Naive B cell (primary cell): ENCODE measurements at regions not wholly inside any gene's neighbourhood (a gene's known extent, or its start where the extent isn't known, plus 50 kb on each side); places are given as distances from the start of the nearest gene placed in this dataset.
"Not testable (repeated sequence)": the region's sequence is repeated elsewhere in the genome, so short reads cannot be mapped to it uniquely, and the experiment has no call there.

Source experiments
- ATAC-seq, 2 donors: fragments of 150-1000 bp; cut with Tn5 transposase; 2 replicates each; pipeline ENCODE4 v1.10.0; 2021; ENCODE audit warnings: low read depth in 2 of 2, mild to moderate bottlenecking in 2 of 2, moderate library complexity in 2 of 2
- DNase-seq: peaks from one replicate; pipeline ENCODE4 v3.0.0; 2022
- H3K27ac Mint-ChIP-seq, 6 donors: one replicate each; pipeline ENCODE4 v1.8.0; 2020 to 2022; ENCODE audit warnings: mild to moderate bottlenecking in 6 of 6, mixed read lengths in 6 of 6, moderate library complexity in 5 of 6, inconsistent platforms in 2 of 6
- H3K27me3 Mint-ChIP-seq, 3 donors: one replicate each; pipeline ENCODE4 v1.8.0; 2021 to 2022; ENCODE audit warnings: mixed read lengths in 3 of 3, mild to moderate bottlenecking in 1 of 3
- H3K36me3 Mint-ChIP-seq, 2 donors: one replicate each; pipeline ENCODE4 v1.8.0; 2020 to 2022; ENCODE audit warnings: mixed read lengths in 2 of 2, inconsistent platforms in 1 of 2, mild to moderate bottlenecking in 1 of 2
- H3K4me1 Mint-ChIP-seq, 3 donors: one replicate each; pipeline ENCODE4 v1.8.0; 2020 to 2022; ENCODE audit warnings: mixed read lengths in 3 of 3, inconsistent platforms in 1 of 3, mild to moderate bottlenecking in 1 of 3, moderate library complexity in 1 of 3
- H3K4me3 Mint-ChIP-seq, 8 donors: one replicate each; pipeline ENCODE4 v1.8.0; 2020 to 2022; ENCODE audit warnings: mild to moderate bottlenecking in 8 of 8, mixed read lengths in 8 of 8, moderate library complexity in 8 of 8, inconsistent platforms in 2 of 8
- H3K9me3 Mint-ChIP-seq, 7 donors: one replicate each; pipeline ENCODE4 v1.8.0; 2020 to 2022; ENCODE audit warnings: mixed read lengths in 7 of 7, mild to moderate bottlenecking in 5 of 7, inconsistent platforms in 2 of 7, moderate library complexity in 1 of 7

DNA sequence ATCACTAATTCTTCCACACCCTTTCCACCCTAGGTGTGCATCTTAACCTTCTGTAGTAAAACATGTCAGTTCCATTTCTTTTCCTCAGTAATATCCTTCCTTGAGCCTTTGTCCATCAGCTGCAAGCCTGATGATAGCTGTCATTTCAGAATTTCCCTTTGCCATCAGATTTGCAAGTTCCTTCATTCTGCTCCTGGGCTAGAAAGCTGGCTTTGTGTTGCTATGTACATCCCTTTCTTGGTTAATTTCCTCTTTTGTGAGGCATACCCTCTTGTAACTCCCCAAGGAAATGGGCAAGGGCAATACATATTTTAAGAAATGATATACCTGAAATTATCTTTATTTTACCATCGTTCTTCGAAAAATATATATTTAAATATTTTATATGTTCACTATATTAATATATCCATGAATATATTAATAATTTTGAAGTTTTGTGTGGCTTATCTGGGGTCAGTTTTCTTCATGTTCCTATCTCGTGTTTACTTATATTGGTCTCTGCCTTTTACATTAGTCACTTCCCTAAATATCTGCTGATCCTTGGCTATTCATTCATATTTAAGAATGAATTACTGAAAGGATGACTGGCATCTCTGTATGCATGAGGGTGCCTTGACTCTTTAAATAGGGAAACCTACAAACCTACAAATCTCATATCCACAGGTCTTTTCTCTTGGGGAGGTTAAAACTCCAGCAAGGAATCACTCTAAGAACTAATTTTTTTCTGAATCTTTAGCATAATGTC is 143.8 kb downstream of the ZNF22 start:
- Mint-ChIP-seq H3K9me3 (no peaks in the 10 kb centered on the region), H3K36me3 (no peaks in the 10 kb centered on the region), H3K27ac (no peak overlapping the region), H3K4me1 (no peaks in the 10 kb centered on the region), H3K4me3 (no peak overlapping the region), H3K27me3 (peaks cover 12 to 18% (median 13%) of the 10 kb centered on the region in 3 donors)
- ATAC-seq (no peak), DNase-seq (no peak)

DNA sequence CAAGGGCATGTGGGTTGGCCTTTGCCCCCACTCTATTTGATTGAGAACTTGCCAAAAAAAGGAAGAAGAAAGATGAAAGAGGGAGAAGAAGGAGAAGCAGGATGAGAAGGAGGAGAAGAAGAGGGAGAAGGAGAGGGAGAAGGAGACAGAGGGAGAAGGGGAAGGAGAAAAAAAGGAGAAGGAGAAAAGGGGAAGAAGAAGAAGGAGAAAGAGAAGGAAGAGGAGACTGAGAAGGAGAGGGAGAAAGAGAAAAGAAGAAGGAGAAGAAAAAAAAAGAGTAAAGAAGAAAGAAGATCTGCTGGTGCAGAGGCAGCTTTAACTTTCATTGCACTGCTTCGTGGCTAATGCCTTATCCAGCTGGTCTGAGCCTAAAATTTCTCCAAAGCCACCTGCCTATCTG is 144.4 kb downstream of the ZNF22 start:
- not testable (repeated sequence) for H3K4me1 Mint-ChIP-seq, ATAC-seq, DNase-seq, H3K4me3 Mint-ChIP-seq, H3K27ac Mint-ChIP-seq, H3K36me3 Mint-ChIP-seq, H3K9me3 Mint-ChIP-seq
- peaks cover 12 to 18% (median 13%) of the 10 kb centered on the region in 3 donors for H3K27me3 Mint-ChIP-seq

DNA sequence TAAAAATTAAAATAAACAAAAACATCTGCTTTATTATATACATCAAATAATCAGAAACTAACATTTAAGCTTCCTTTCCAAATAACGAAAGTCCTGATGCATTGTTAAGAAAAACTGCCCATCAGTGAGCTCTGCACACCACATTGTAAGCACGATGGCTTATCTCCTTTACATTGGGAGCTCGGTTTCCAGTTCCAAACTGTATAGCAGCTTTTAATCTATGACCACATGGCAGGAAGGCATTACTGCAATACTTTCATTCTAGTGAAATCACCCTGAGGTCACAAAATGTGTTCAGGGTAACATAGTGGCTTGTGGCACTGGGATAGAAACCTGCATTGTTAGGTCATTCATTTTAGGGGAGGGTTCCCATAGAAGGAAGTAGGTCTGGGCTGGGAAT is 146.3 kb downstream of the ZNF22 start:
- Mint-ChIP-seq H3K4me1 (no peaks in the 10 kb centered on the region), H3K4me3 (no peak overlapping the region), H3K9me3 (no peaks in the 10 kb centered on the region), H3K27ac (no peak overlapping the region), H3K36me3 (no peaks in the 10 kb centered on the region), H3K27me3 (peaks cover 12 to 18% (median 13%) of the 10 kb centered on the region in 3 donors)
- no peak for ATAC-seq
- no peak for DNase-seq

DNA sequence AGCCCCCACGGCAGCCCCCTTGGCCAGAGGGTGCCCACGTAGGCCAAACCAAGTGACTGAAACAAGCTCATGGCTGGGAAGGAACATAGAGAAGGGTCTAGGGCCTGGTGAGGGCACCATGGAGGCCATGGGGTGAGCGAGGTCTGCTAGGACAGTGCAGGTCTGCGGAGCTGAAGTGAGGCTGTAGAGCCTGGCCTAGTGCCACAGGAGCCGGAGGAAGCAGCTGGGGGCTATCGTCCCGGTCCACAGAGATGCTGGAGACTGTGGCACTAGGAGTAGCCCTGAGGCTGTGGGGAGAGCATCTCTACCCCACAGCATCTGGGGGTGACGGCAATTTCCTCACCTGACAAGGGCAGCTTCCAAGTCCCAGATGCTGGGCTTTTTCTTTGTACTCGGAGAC is 150.3 kb downstream of the ZNF22 start:
- Mint-ChIP-seq H3K9me3 (no peaks in the 10 kb centered on the region), H3K27me3 (peaks cover 6 to 10% (median 9%) of the 10 kb centered on the region in 3 donors), H3K27ac (no peak overlapping the region), H3K4me3 (no peak overlapping the region), H3K4me1 (no peaks in the 10 kb centered on the region), H3K36me3 (no peaks in the 10 kb centered on the region)
- DNase-seq (no peak), ATAC-seq (no peak)

DNA sequence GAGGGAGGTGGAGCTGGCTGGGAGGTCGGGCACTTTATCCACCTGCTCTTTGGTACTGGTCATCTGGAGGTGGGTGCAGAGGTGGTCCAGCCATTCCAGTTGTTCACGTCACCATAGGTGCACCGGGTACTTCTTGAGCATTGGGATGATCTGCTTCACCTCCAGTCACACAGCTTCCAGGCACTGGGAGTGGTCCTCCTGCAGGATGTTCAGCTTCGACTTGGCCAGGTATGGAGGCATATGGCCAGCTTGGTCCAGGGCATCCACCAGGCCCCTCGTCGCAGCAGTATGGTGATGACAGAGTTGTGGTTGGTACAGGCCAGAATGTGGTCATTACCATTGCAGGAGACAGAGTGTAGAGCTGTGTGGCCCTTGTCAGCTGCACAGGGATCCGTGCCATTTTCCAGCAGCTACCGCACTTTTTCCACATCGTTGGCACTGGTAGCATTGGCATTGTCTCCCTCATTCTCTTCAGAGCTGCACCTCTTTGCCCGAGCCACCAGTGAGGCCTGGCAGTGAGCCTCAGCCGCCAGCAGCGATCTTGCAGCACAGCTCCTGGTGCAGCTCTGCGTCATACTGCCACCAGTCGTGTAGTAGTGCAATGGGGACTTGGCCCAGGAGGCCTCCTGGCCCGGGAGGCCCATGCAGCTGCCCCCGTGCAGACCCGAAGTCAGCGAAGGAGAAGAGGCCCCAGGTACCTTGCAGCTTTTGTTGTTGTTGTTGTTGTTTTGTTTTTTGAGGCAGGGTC is 150.9 kb downstream of the ZNF22 start:
- peaks cover 10 to 12% (median 11%) of the 10 kb centered on the region in 3 donors for H3K27me3 Mint-ChIP-seq
- H3K9me3 Mint-ChIP-seq = no peaks in the 10 kb centered on the region
- no peaks in the 10 kb centered on the region for H3K4me1 Mint-ChIP-seq
- ATAC-seq = no peak
- H3K27ac Mint-ChIP-seq = no peak overlapping the region
- no peaks in the 10 kb centered on the region for H3K36me3 Mint-ChIP-seq
- H3K4me3 Mint-ChIP-seq = no peak overlapping the region
- no peak for DNase-seq

DNA sequence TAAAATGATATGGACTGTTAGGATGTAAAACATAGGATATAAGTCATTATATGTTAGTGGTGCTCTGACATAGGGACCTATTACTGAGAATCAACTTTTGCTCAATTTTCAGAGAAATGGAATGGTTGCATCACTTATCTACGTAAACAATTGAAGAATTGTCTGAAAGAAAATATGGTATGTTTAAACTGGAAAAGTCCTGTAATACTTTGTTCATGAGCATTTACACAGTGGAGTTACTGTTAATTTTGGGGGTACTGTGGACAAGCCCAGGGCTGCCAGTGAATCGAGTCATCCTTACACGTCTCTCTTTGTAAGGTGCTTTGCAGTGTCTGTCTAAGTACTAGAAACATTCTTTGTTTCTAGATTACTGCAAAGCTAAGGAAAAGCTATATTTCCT is 152.0 kb downstream of the ZNF22 start:
- Mint-ChIP-seq H3K27me3 (peaks cover 10 to 13% (median 12%) of the 10 kb centered on the region in 3 donors), H3K36me3 (no peaks in the 10 kb centered on the region), H3K4me1 (no peaks in the 10 kb centered on the region), H3K27ac (no peak overlapping the region), H3K9me3 (no peaks in the 10 kb centered on the region), H3K4me3 (no peak overlapping the region)
- no peak for ATAC-seq
- no peak for DNase-seq

DNA sequence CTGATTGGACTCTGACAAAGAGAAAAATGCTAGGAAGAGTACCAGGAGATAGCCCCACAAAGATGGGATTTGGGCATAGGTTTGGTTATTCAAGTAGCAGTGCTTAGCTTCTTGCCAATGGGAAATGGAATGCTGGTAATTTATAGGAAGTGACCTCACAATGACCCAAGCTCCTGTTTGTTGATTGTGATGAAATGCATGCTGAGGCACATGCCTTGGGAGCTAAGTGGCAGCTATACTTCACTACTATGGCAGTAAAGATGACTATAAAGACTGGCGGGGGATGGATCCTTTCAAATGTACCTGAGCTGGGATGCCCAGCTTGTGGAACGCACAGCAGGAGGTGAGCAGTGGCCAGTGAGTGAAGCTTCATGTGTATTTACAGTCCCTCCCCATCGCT is 153.8 kb downstream of the ZNF22 start:
- H3K9me3 Mint-ChIP-seq = no peaks in the 10 kb centered on the region
- H3K36me3 Mint-ChIP-seq = no peaks in the 10 kb centered on the region
- H3K4me1 Mint-ChIP-seq = no peaks in the 10 kb centered on the region
- H3K27ac Mint-ChIP-seq = no peak overlapping the region
- DNase-seq (no peak), ATAC-seq (no peak)
- H3K27me3 Mint-ChIP-seq = peaks cover 10 to 13% (median 12%) of the 10 kb centered on the region in 3 donors
- no peak overlapping the region for H3K4me3 Mint-ChIP-seq

DNA sequence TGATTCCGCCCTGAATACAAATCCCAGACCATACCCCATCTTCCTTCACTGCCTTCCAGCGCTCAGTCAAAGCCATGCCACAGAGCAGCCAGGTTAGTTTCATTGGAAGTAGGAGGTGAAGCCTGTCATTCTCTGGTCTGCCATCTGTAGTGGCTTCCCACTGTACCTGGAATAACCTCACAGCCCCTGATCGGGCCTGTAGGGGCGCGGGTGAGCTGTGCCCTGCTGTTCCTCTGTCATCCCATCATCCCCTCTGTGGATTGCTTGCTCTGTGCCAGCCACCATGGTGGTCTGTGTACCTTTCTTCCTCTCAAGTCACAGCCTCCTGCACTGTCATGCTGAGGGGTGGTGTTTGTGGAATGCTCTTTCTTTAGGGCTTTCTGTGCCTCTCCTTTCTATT is 155.1 kb downstream of the ZNF22 start:
- Mint-ChIP-seq H3K27ac (peak overlapping the region in 1 of 6 donors; percentile 8), H3K9me3 (no peaks in the 10 kb centered on the region), H3K27me3 (peaks cover 10 to 13% (median 12%) of the 10 kb centered on the region in 3 donors), H3K36me3 (no peaks in the 10 kb centered on the region), H3K4me1 (no peaks in the 10 kb centered on the region), H3K4me3 (no peak overlapping the region)
- ATAC-seq (no peak), DNase-seq (no peak)

DNA sequence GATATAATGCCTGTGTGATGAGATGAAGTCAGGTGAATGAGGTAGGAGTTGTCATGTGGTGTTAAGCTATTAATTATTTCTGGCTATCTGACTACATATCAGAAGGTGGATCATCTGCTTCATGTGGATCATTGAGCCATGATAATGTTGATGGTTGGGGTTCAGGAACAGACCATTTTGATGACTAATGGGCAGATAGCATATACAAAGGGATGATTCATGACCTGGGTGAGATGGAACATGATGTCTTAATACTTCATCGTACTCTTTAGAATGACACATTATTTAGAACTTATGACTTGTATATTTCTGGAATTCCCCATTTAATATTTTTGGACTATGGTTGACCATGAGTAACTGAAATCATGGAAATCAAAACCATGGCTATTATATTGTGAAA is 155.1 kb downstream of the OR13A1 start:
- ATAC-seq = no peak

DNA sequence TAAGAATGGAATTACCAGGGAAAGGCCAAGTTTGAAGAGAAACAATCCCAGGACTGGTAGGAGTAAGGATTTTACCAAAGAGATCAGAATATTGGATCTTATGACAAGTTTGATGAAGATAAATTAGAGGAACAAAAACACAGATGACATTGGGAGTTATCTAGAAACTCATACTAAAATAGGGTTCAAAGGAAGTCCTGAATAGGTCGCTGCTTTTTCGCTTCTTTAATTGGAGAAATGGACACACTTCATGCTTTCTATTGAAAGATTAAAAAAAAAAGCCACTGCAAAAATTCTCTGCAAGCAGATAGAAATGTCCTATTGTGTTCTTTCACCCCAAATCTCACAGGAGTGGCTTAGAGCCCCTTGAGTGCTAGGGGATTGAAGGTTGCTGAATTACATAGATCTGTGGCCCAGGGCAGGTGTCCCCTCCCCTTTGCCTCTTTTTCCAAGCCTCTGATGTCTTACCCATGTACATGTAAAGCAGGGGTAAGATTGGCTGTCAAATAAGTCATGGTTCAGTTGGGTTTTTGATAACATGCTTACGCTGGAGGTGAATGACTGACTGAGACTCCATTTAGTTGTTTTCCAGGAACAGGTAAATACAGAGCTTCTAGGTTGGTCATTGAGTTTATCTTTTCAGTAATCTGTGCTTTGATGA is 152.0 kb downstream of the OR13A1 start:
- H3K27ac Mint-ChIP-seq = no peak overlapping the region
- H3K36me3 Mint-ChIP-seq = no peaks in the 10 kb centered on the region
- no peaks in the 10 kb centered on the region for H3K9me3 Mint-ChIP-seq
- ATAC-seq (no peak), DNase-seq (no peak)
- no peaks in the 10 kb centered on the region for H3K4me1 Mint-ChIP-seq
- H3K4me3 Mint-ChIP-seq = no peak overlapping the region
- H3K27me3 Mint-ChIP-seq = peaks cover 0 to 8% (median 0%) of the 10 kb centered on the region in 3 donors

More for the DNA sequence above, 155.1 kb downstream of the OR13A1 start:
- Mint-ChIP-seq H3K36me3 (no peaks in the 10 kb centered on the region), H3K27me3 (peaks cover 5 to 19% (median 13%) of the 10 kb centered on the region in 3 donors), H3K4me3 (no peak overlapping the region), H3K27ac (no peak overlapping the region), H3K4me1 (no peaks in the 10 kb centered on the region), H3K9me3 (no peaks in the 10 kb centered on the region)
- DNase-seq = no peak

DNA sequence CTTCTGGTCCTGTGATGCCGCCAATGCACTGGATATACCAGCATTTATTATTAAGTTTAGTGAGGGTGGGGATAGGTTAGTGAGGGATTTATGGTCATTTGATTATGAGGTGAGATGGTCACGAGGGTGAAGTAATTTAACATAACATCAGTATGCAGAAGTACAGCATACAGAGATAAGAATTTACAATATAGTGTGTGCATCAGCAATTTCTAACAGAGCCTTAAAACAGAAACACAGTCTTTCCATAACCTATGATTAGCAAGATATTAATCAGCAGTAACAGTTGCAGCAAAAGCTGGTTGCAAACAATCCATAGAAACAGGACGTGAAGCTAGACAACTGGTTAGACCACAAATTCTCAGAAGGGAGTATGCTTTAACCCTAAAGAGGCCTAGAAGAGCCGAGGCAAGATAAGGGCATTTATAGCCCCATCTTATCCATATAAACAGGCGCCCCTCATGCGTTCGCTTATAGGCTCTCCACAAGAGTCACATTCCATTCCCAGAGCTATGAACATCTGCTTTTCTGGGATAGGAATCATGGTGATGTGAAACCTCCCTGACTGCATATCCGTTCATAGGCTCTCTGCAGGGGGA is 139.8 kb downstream of the OR13A1 start:
- not testable (repeated sequence) for H3K9me3 Mint-ChIP-seq, ATAC-seq, DNase-seq, H3K36me3 Mint-ChIP-seq, H3K4me3 Mint-ChIP-seq, H3K4me1 Mint-ChIP-seq, H3K27ac Mint-ChIP-seq
- H3K27me3 Mint-ChIP-seq = peaks cover 0 to 16% (median 12%) of the 10 kb centered on the region in 3 donors

DNA sequence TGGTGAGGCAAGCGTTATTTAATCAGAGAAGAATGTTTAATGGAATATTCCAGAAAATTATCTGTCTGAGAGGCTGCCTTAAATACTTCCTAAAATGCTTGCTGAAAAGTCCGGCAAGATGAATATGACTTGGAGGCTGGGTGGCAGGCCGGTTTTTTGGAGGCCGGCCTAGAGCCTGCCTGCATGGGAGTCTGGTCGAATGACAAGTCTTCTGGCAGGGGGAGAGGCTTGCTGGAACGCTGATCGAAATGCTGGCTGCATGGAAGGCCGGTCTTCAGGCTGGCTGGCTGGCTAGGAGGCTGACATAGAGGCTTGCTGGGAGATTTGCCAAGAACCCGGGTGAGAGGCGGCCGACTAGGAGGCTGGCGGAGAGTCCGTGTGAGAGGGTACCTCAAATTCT is 135.7 kb downstream of the OR13A1 start:
- Mint-ChIP-seq H3K9me3 (peaks cover 0 to 2% (median 0%) of the 10 kb centered on the region in 7 donors), H3K27ac (peak overlapping the region in 1 of 6 donors; percentile 19), H3K27me3 (peaks cover 0 to 19% (median 5%) of the 10 kb centered on the region in 3 donors), H3K4me1 (no peaks in the 10 kb centered on the region), H3K36me3 (no peaks in the 10 kb centered on the region), H3K4me3 (no peak overlapping the region)
- DNase-seq (no peak), ATAC-seq (no peak)

DNA sequence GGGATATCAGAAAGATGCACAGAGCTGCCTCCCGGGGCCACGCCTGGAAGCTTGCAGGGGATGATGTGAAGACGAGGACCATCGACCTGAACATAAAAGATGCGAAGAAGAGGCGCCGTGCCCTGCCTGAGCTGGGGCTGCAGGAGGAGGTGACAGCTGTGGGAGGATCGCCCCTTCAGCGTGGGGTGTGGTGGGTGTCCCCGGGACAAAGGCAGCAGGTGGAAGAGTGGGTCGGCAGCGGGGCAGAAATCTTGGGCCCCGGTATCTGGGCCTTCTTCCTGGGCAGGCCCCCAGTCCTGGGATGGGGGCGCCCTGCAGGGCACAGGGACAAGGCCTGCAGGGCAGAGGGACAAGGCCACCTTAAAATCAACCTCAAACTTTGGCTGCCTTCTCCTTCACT is 134.9 kb downstream of the OR13A1 start:
- Mint-ChIP-seq H3K27ac (no peak overlapping the region), H3K4me1 (no peaks in the 10 kb centered on the region), H3K4me3 (no peak overlapping the region), H3K36me3 (no peaks in the 10 kb centered on the region), H3K27me3 (peaks cover 0 to 19% (median 5%) of the 10 kb centered on the region in 3 donors), H3K9me3 (peaks cover 0 to 2% (median 0%) of the 10 kb centered on the region in 7 donors)
- no peak for ATAC-seq
- DNase-seq = no peak
